ENCODE measurements at regions not wholly inside any gene's neighbourhood (a gene's known extent, or its start where the extent isn't known, plus 50 kb on each side); places are given as distances from the start of the nearest gene placed in this dataset.

DNA sequence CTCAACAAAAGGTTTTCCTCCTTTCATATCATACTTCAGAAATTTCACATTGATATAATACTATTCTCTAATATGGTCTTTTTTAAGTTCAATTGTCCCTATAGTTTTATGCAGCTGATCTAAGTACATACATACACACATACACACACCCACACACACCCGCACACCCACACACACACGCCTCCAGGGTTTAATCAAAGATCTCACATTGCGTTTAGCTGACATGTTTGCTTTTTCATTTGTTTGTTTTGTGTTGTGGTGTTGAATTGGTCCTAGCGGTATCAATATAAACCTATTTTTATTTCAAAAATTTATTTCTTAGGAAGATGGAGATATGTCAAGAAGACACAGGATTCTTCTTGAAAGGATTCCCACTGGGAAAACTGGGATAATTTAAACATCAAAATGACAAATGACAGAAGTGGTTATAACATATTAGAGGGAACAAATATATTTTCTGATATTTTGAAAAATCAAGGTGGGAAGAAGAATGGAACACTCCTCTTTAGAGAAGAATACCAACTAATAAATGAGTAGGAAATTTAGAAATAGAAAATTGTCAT, 434.9 kb upstream of the SLC30A5 start:
- Histone ChIP-seq H3K4me2 (ENCODE audit: insufficient read depth, low read length) (no peak overlapping the region), H3K36me3 (ENCODE audit: insufficient read depth, low read length) (no peaks in the 10 kb centered on the region), H3K4me1 (ENCODE audit: insufficient read depth, low read length) (no peaks in the 10 kb centered on the region), H3K27ac (ENCODE audit: low read length) (no peak overlapping the region), H2AFZ (ENCODE audit: low read depth, low read length) (no peak overlapping the region), H3K79me2 (ENCODE audit: insufficient read depth, low read length) (no peaks in the 10 kb centered on the region), H3K27me3 (ENCODE audit: insufficient read depth, low read length, poor library complexity) (no peaks in the 10 kb centered on the region), H4K20me1 (ENCODE audit: insufficient read depth, low read length) (no peaks in the 10 kb centered on the region), H3K4me3 (ENCODE audit: low read depth in 1 of 2, low read length in 2 of 2) (no peak overlapping the region), H3K9ac (ENCODE audit: low read depth, low read length) (no peak overlapping the region), H3K9me3 (ENCODE audit: insufficient read depth, low read length, severe bottlenecking) (no peaks in the 10 kb centered on the region)
- DNase-seq = no peak
- no peak for ATAC-seq (ENCODE audit: insufficient read depth, low read depth)
- no peak for TF ChIP-seq EZH2 (IDR thresholded peaks at IDR 0.05; ENCODE audit: borderline replicate concordance, low read depth, low read length, severe bottlenecking)
- TF ChIP-seq, protein P1, sequence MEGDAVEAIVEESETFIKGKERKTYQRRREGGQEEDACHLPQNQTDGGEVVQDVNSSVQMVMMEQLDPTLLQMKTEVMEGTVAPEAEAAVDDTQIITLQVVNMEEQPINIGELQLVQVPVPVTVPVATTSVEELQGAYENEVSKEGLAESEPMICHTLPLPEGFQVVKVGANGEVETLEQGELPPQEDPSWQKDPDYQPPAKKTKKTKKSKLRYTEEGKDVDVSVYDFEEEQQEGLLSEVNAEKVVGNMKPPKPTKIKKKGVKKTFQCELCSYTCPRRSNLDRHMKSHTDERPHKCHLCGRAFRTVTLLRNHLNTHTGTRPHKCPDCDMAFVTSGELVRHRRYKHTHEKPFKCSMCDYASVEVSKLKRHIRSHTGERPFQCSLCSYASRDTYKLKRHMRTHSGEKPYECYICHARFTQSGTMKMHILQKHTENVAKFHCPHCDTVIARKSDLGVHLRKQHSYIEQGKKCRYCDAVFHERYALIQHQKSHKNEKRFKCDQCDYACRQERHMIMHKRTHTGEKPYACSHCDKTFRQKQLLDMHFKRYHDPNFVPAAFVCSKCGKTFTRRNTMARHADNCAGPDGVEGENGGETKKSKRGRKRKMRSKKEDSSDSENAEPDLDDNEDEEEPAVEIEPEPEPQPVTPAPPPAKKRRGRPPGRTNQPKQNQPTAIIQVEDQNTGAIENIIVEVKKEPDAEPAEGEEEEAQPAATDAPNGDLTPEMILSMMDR (IDR thresholded peaks at IDR 0.05; ENCODE audit: borderline replicate concordance, extremely low read depth, low read length, poor library complexity, severe bottlenecking) = no peak

- ATAC-seq (ENCODE audit: insufficient read depth, low read depth) = no peak
- TF ChIP-seq, protein P1 (IDR thresholded peaks at IDR 0.05; ENCODE audit: borderline replicate concordance, extremely low read depth, low read length, poor library complexity, severe bottlenecking) = no peak
- no peak for TF ChIP-seq EZH2 (IDR thresholded peaks at IDR 0.05; ENCODE audit: borderline replicate concordance, low read depth, low read length, severe bottlenecking)
- H3K9ac ChIP-seq (ENCODE audit: low read depth, low read length) = no peak overlapping the region
- no peak overlapping the region for H3K4me2 ChIP-seq (ENCODE audit: insufficient read depth, low read length)
- H3K4me3 ChIP-seq (ENCODE audit: low read depth in 1 of 2, low read length in 2 of 2) = no peak overlapping the region
- H3K27me3 ChIP-seq (ENCODE audit: insufficient read depth, low read length, poor library complexity) = no peaks in the 10 kb centered on the region
- no peak overlapping the region for H3K27ac ChIP-seq (ENCODE audit: low read length)
- no peak for DNase-seq
- H3K79me2 ChIP-seq (ENCODE audit: insufficient read depth, low read length) = no peaks in the 10 kb centered on the region
- H3K36me3 ChIP-seq (ENCODE audit: insufficient read depth, low read length) = no peaks in the 10 kb centered on the region
- no peaks in the 10 kb centered on the region for H3K9me3 ChIP-seq (ENCODE audit: insufficient read depth, low read length, severe bottlenecking)
- H4K20me1 ChIP-seq (ENCODE audit: insufficient read depth, low read length) = no peaks in the 10 kb centered on the region
- no peaks in the 10 kb centered on the region for H3K4me1 ChIP-seq (ENCODE audit: insufficient read depth, low read length)
- H2AFZ ChIP-seq (ENCODE audit: low read depth, low read length) = no peak overlapping the region
Observed at GRCh38 chr5:68659881-68660280, 433.9 kb upstream of the SLC30A5 start.

- no peak for TF ChIP-seq EZH2 (IDR thresholded peaks at IDR 0.05; ENCODE audit: borderline replicate concordance, low read depth, low read length, severe bottlenecking)
- TF ChIP-seq, protein P1 (IDR thresholded peaks at IDR 0.05; ENCODE audit: borderline replicate concordance, extremely low read depth, low read length, poor library complexity, severe bottlenecking) = peak; percentile 51
- no peaks in the 10 kb centered on the region for H4K20me1 ChIP-seq (ENCODE audit: insufficient read depth, low read length)
- no peak overlapping the region for H3K4me2 ChIP-seq (ENCODE audit: insufficient read depth, low read length)
- no peaks in the 10 kb centered on the region for H3K9me3 ChIP-seq (ENCODE audit: insufficient read depth, low read length, severe bottlenecking)
- ATAC-seq (ENCODE audit: insufficient read depth, low read depth) (peak; percentile 48; the same call in 2 of the 3 replicates), DNase-seq (peak; percentile 11)
- no peaks in the 10 kb centered on the region for H3K36me3 ChIP-seq (ENCODE audit: insufficient read depth, low read length)
- no peak overlapping the region for H3K9ac ChIP-seq (ENCODE audit: low read depth, low read length)
- no peak overlapping the region for H3K27ac ChIP-seq (ENCODE audit: low read length)
- no peaks in the 10 kb centered on the region for H3K27me3 ChIP-seq (ENCODE audit: insufficient read depth, low read length, poor library complexity)
- H3K4me3 ChIP-seq (ENCODE audit: low read depth in 1 of 2, low read length in 2 of 2) = no peak overlapping the region
- H3K4me1 ChIP-seq (ENCODE audit: insufficient read depth, low read length) = no peaks in the 10 kb centered on the region
- no peaks in the 10 kb centered on the region for H3K79me2 ChIP-seq (ENCODE audit: insufficient read depth, low read length)
- no peak overlapping the region for H2AFZ ChIP-seq (ENCODE audit: low read depth, low read length)
Observed at GRCh38 chr5:68661237-68661636, 432.6 kb upstream of the SLC30A5 start.

All from DND-41 (cell line).